CD14-positive monocyte (primary cell): ENCODE measurements at regions not wholly inside any gene's neighbourhood (a gene's known extent, or its start where the extent isn't known, plus 50 kb on each side); places are given as distances from the start of the nearest gene placed in this dataset.

ENCODE experiments used
- DNase-seq, 3 donors: peaks; one replicate each; pipeline ENCODE4 v3.0.0-alpha.2; 2011 to 2022
- H2AFZ ChIP-seq: 2 replicates; pipeline ENCODE4 v1.6.0; 2012; ENCODE audit warnings: mild to moderate bottlenecking, low read depth, low read length, inconsistent platforms; ENCODE audit not compliant: insufficient read depth, poor library complexity, severe bottlenecking
- H3K27ac ChIP-seq, 2 donors: 1 replicate in 1 of 2; 2 replicates in 1 of 2; pipeline ENCODE4 v1.5.1; 2012 to 2013; ENCODE audit warnings: low read length in 2 of 2, control low read depth in 1 of 2, inconsistent platforms in 1 of 2, low read depth in 1 of 2, mild to moderate bottlenecking in 1 of 2
- H3K27me3 ChIP-seq, 2 donors: one replicate each; pipeline versions ENCODE4 v1.6.0 to v1.6.1; 2011 to 2013; ENCODE audit warnings: low read length in 2 of 2; ENCODE audit not compliant: control insufficient read depth in 2 of 2, insufficient read depth in 2 of 2
- H3K36me3 ChIP-seq, 2 donors: replicated peaks in 1 of 2; 1 replicate in 1 of 2; 2 replicates in 1 of 2; pipeline versions ENCODE4 v1.5.1 to v1.6.1; 2012 to 2013; ENCODE audit warnings: low read length in 2 of 2, control low read depth in 1 of 2, inconsistent platforms in 1 of 2, mild to moderate bottlenecking in 1 of 2; ENCODE audit not compliant: insufficient read depth in 2 of 2, control insufficient read depth in 1 of 2
- H3K4me1 ChIP-seq, 2 donors: 1 replicate in 1 of 2; 2 replicates in 1 of 2; pipeline versions ENCODE4 v1.5.1 to v1.6.1; 2012 to 2013; ENCODE audit warnings: low read length in 2 of 2, control low read depth in 1 of 2, inconsistent platforms in 1 of 2, mild to moderate bottlenecking in 1 of 2, moderate library complexity in 1 of 2; ENCODE audit not compliant: insufficient read depth in 2 of 2, control insufficient read depth in 1 of 2
- H3K4me2 ChIP-seq: replicated peaks from 2 replicates; pipeline ENCODE3; 2012; ENCODE audit warnings: low read length, moderate library complexity, mild to moderate bottlenecking; ENCODE audit not compliant: poor library complexity, severe bottlenecking; ENCODE audit errors: extremely low read depth
- H3K4me3 ChIP-seq, 3 experiments: fragments of 200-600 bp in 1 of 3; sonication (generic) in 1 of 3; replicated peaks in 1 of 3; 1 replicate in 2 of 3; 2 replicates in 1 of 3; pipeline ENCODE4 v1.5.1; 2011 to 2013; ENCODE audit warnings: low read length in 3 of 3, mild to moderate bottlenecking in 3 of 3, control low read depth in 2 of 3, low read depth in 2 of 3, inconsistent platforms in 1 of 3, moderate library complexity in 1 of 3
- H3K79me2 ChIP-seq: 2 replicates; pipeline ENCODE4 v1.6.0; 2012; ENCODE audit warnings: mild to moderate bottlenecking, control low read depth, inconsistent platforms, low read length, moderate library complexity; ENCODE audit not compliant: insufficient read depth
- H3K9ac ChIP-seq: 2 replicates; pipeline ENCODE4 v1.6.0; 2017; ENCODE audit warnings: low read length, mild to moderate bottlenecking; ENCODE audit not compliant: insufficient read depth, poor library complexity, severe bottlenecking
- H3K9me3 ChIP-seq, 2 donors: replicated peaks in 1 of 2; 1 replicate in 1 of 2; 2 replicates in 1 of 2; pipeline versions ENCODE4 v1.5.1 to v1.6.1; 2012 to 2013; ENCODE audit warnings: low read length in 2 of 2, control low read depth in 1 of 2; ENCODE audit not compliant: control insufficient read depth in 1 of 2, insufficient read depth in 1 of 2
- H4K20me1 ChIP-seq: 2 replicates; pipeline ENCODE4 v1.6.0; 2012; ENCODE audit warnings: mild to moderate bottlenecking, low read length, control low read depth, moderate library complexity; ENCODE audit not compliant: insufficient read depth
- H3K27ac Mint-ChIP-seq, 7 donors: one replicate each; pipeline ENCODE4 v1.8.0; 2020; ENCODE audit warnings: mild to moderate bottlenecking in 7 of 7, mixed read lengths in 7 of 7, moderate library complexity in 6 of 7, inconsistent platforms in 2 of 7
- H3K27me3 Mint-ChIP-seq, 3 donors: one replicate each; pipeline ENCODE4 v1.8.0; 2021 to 2022; ENCODE audit warnings: low read depth in 3 of 3, mild to moderate bottlenecking in 3 of 3, mixed read lengths in 3 of 3, moderate library complexity in 3 of 3, inconsistent platforms in 1 of 3
- H3K36me3 Mint-ChIP-seq, 2 donors: one replicate each; pipeline ENCODE4 v1.8.0; 2020; ENCODE audit warnings: mixed read lengths in 2 of 2, inconsistent platforms in 1 of 2, mild to moderate bottlenecking in 1 of 2
- H3K4me1 Mint-ChIP-seq: one replicate; pipeline ENCODE4 v1.8.0; 2020; ENCODE audit warnings: mild to moderate bottlenecking, mixed read lengths
- H3K4me3 Mint-ChIP-seq, 2 donors: one replicate each; pipeline ENCODE4 v1.8.0; 2020; ENCODE audit warnings: mild to moderate bottlenecking in 2 of 2, mixed read lengths in 2 of 2, moderate library complexity in 1 of 2
- H3K9me3 Mint-ChIP-seq, 7 donors: one replicate each; pipeline ENCODE4 v1.8.0; 2020 to 2022; ENCODE audit warnings: mixed read lengths in 7 of 7, mild to moderate bottlenecking in 6 of 7, moderate library complexity in 6 of 7, inconsistent platforms in 2 of 7
- WGBS: methylation state at CpG from one replicate; pipeline ENCODE4 v1.1.5; 2013; ENCODE audit warnings: missing lambda C conversion rate; ENCODE audit not compliant: insufficient coverage; 5-methylcytosine and 5-hydroxymethylcytosine counted together
- intact Hi-C, 2 donors: fragments of 100-400 bp; cut with micrococcal nuclease; formaldehyde crosslinking; loops; one replicate each; pipeline versions ENCODE4 v1.15.0 to v1.15.1; 2023
- TF ChIP-seq, protein P1 (sequence below): fragments of 200-600 bp; IDR thresholded peaks from one replicate; pipeline ENCODE4 v1.8.0; 2022; ENCODE audit warnings: antibody characterized with exemption, mild to moderate bottlenecking

DNA sequence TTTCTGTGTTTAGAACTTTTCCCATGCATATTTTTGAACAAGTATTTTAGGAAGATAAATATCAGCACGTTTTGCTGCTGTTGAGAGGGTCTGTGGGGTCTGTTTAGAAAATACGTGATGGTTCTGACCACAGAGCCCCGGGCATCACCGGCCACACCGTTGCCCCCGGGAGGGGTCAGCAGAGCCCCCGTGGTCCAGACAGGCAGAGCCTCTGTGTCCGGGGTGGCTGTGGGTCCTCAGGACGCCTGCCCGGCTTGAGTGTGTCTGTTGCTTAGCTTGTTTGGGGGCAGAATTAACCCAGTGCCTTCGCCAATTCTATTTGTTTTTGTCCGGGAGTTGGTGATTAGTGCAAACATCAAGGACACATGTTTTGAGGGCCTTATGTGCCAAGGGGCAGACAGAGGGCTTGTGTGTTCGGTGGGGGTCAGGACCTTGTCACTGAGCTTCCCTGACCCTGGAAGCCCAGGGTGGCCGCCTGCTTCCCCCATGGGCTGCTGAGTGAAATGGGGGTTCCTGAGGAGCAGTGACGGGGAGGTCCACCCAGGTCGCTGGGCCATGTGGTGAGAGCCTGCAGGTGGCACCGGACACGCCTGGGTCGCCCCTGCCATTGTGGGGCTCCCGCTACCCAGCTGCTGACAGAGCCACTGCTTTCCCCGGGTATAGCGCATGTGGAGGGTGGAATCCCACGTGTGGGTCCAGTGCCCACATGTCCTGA is 122.2 kb downstream of the SIK1 start:
- H3K27ac Mint-ChIP-seq, result no peak overlapping the region
- H3K9ac ChIP-seq, result no peak overlapping the region
- no peak overlapping the region for H3K4me3 ChIP-seq
- 87% methylated on average over 23 of the region's 23 CpGs for WGBS
- DNase-seq, result no peak
- H3K27me3 Mint-ChIP-seq, result peaks cover 3 to 7% (median 3%) of the 10 kb centered on the region in 3 donors
- H3K4me3 Mint-ChIP-seq, result no peak overlapping the region
- no peak overlapping the region for H3K27ac ChIP-seq
- no peaks in the 10 kb centered on the region for H3K4me1 ChIP-seq
- no peaks in the 10 kb centered on the region for H3K9me3 Mint-ChIP-seq
- TF ChIP-seq, protein P1, sequence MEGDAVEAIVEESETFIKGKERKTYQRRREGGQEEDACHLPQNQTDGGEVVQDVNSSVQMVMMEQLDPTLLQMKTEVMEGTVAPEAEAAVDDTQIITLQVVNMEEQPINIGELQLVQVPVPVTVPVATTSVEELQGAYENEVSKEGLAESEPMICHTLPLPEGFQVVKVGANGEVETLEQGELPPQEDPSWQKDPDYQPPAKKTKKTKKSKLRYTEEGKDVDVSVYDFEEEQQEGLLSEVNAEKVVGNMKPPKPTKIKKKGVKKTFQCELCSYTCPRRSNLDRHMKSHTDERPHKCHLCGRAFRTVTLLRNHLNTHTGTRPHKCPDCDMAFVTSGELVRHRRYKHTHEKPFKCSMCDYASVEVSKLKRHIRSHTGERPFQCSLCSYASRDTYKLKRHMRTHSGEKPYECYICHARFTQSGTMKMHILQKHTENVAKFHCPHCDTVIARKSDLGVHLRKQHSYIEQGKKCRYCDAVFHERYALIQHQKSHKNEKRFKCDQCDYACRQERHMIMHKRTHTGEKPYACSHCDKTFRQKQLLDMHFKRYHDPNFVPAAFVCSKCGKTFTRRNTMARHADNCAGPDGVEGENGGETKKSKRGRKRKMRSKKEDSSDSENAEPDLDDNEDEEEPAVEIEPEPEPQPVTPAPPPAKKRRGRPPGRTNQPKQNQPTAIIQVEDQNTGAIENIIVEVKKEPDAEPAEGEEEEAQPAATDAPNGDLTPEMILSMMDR, result no peak
- H3K36me3 Mint-ChIP-seq, result no peaks in the 10 kb centered on the region
- H3K4me2 ChIP-seq, result no peak overlapping the region
- no peaks in the 10 kb centered on the region for H4K20me1 ChIP-seq
- no peaks in the 10 kb centered on the region for H3K79me2 ChIP-seq
- intact Hi-C loops, result no loop called here
- H3K9me3 ChIP-seq, result no peaks in the 10 kb centered on the region
- no peaks in the 10 kb centered on the region for H3K4me1 Mint-ChIP-seq
- no peak overlapping the region for H2AFZ ChIP-seq
- no peaks in the 10 kb centered on the region for H3K27me3 ChIP-seq
- H3K36me3 ChIP-seq, result no peaks in the 10 kb centered on the region

DNA sequence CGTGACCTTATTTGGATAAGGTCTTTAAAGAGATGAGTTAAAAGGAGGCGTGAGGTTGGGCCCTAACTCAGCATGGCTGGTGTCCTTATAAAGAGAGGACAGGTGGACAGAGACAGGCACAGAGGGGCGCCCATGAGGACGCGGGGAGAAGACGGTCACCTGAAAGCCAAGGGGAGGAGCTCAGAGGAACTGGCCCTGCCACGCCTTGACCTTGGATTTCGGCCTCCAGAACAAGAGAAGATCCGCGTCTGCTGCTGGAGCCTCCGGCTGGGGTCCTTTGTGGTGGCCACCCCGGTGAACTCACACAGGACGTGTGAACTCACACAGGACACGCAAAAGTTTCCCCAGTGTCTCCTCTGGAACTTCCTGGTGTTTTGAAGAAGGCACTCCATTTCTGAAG is 122.7 kb downstream of the SIK1 start:
- Mint-ChIP-seq H3K27me3 (peaks cover 3 to 7% (median 3%) of the 10 kb centered on the region in 3 donors), H3K4me1 (no peaks in the 10 kb centered on the region), H3K27ac (no peak overlapping the region), H3K4me3 (no peak overlapping the region), H3K36me3 (no peaks in the 10 kb centered on the region), H3K9me3 (no peaks in the 10 kb centered on the region)
- Histone ChIP-seq H3K79me2 (no peaks in the 10 kb centered on the region), H3K36me3 (no peaks in the 10 kb centered on the region), H3K4me3 (no peak overlapping the region), H3K9ac (no peak overlapping the region), H3K4me2 (no peak overlapping the region), H2AFZ (no peak overlapping the region), H3K27ac (no peak overlapping the region), H4K20me1 (no peaks in the 10 kb centered on the region), H3K4me1 (no peaks in the 10 kb centered on the region), H3K9me3 (no peaks in the 10 kb centered on the region), H3K27me3 (no peaks in the 10 kb centered on the region)
- WGBS, result 97% methylated on average over 14 of the region's 14 CpGs
- TF ChIP-seq, protein P1, result no peak
- no peak for DNase-seq
- intact Hi-C loops, result no loop called here
